Muscle of leg (tissue), 3 donors: ENCODE measurements at regions not wholly inside any gene's neighbourhood (a gene's known extent, or its start where the extent isn't known, plus 50 kb on each side); places are given as distances from the start of the nearest gene placed in this dataset.
A peak's percentile ranks its signal among the peaks of the same experiment; 100 is the strongest.

ENCODE experiments used
- DNase-seq: peaks from one replicate; pipeline ENCODE4 v3.0.0; 2013
- H3K27ac ChIP-seq: one replicate; pipeline ENCODE4 v1.5.1; 2013; ENCODE audit warnings: mild to moderate bottlenecking, low read length, control low read depth
- H3K27me3 ChIP-seq: one replicate; pipeline ENCODE4 v1.6.1; 2013; ENCODE audit warnings: low read length; ENCODE audit not compliant: control insufficient read depth, insufficient read depth
- H3K36me3 ChIP-seq: one replicate; pipeline ENCODE4 v1.6.1; 2013; ENCODE audit warnings: low read length; ENCODE audit not compliant: control insufficient read depth, insufficient read depth
- H3K4me1 ChIP-seq: one replicate; pipeline ENCODE4 v1.6.1; 2013; ENCODE audit warnings: low read length; ENCODE audit not compliant: control insufficient read depth, insufficient read depth
- H3K4me3 ChIP-seq: one replicate; pipeline ENCODE4 v1.5.1; 2013; ENCODE audit warnings: low read length, control low read depth
- H3K9me3 ChIP-seq: replicated peaks from 2 replicates; pipeline ENCODE4 v1.6.1; 2013; ENCODE audit warnings: low read depth, low read length; ENCODE audit not compliant: control insufficient read depth
- WGBS: methylation state at CpG from one replicate; pipeline ENCODE4 v1.1.5; 2013; ENCODE audit warnings: missing lambda C conversion rate; ENCODE audit not compliant: insufficient coverage; 5-methylcytosine and 5-hydroxymethylcytosine counted together

GRCh38 chr17:15091825-15092224 is 173.3 kb downstream of the PMP22 start:
- DNase-seq, result no peak
- H3K27ac ChIP-seq, result no peak overlapping the region
- H3K4me3 ChIP-seq, result no peak overlapping the region
- no CpG with 5 or more reads among the region's 2 CpGs for WGBS
- H3K4me1 ChIP-seq, result peaks cover 4% of the 10 kb centered on the region
- no peaks in the 10 kb centered on the region for H3K27me3 ChIP-seq
- no peaks in the 10 kb centered on the region for H3K36me3 ChIP-seq
- no peaks in the 10 kb centered on the region for H3K9me3 ChIP-seq

- DNase-seq, result no peak
- no peak overlapping the region for H3K27ac ChIP-seq
- no peaks in the 10 kb centered on the region for H3K36me3 ChIP-seq
- H3K4me1 ChIP-seq, result peaks cover 4% of the 10 kb centered on the region
- H3K9me3 ChIP-seq, result no peaks in the 10 kb centered on the region
- H3K4me3 ChIP-seq, result no peak overlapping the region
- no CpG with 5 or more reads among the region's 8 CpGs for WGBS
- no peaks in the 10 kb centered on the region for H3K27me3 ChIP-seq
Measured at GRCh38 chr17:15090533-15090932, 174.6 kb downstream of the PMP22 start.

- peak; percentile 50 for DNase-seq
- Histone ChIP-seq H3K27me3 (no peaks in the 10 kb centered on the region), H3K36me3 (no peaks in the 10 kb centered on the region), H3K4me1 (peaks cover 7% of the 10 kb centered on the region), H3K9me3 (no peaks in the 10 kb centered on the region), H3K27ac (no peak overlapping the region), H3K4me3 (no peak overlapping the region)
- WGBS, result 61% methylated on average over 2 of the region's 3 CpGs
Measured at GRCh38 chr17:15087946-15088345, 177.2 kb downstream of the PMP22 start.

- no peak overlapping the region for H3K27ac ChIP-seq
- H3K4me3 ChIP-seq, result no peak overlapping the region
- H3K36me3 ChIP-seq, result no peaks in the 10 kb centered on the region
- no peaks in the 10 kb centered on the region for H3K9me3 ChIP-seq
- DNase-seq, result peak; percentile 51
- H3K27me3 ChIP-seq, result no peaks in the 10 kb centered on the region
- peaks cover 7% of the 10 kb centered on the region for H3K4me1 ChIP-seq
- 58% methylated on average over 6 of the region's 11 CpGs for WGBS
Measured at GRCh38 chr17:15086776-15087295, 178.3 kb downstream of the PMP22 start.

- Histone ChIP-seq H3K27ac (no peak overlapping the region), H3K36me3 (no peaks in the 10 kb centered on the region), H3K27me3 (no peaks in the 10 kb centered on the region), H3K9me3 (no peaks in the 10 kb centered on the region), H3K4me3 (no peak overlapping the region), H3K4me1 (peaks cover 7% of the 10 kb centered on the region)
- 63% methylated on average over 3 of the region's 6 CpGs for WGBS
- no peak for DNase-seq
Measured at GRCh38 chr17:15085890-15086677, 179.0 kb downstream of the PMP22 start.

GRCh38 chr17:15083225-15083624 is 181.9 kb downstream of the PMP22 start:
- 56% methylated on average over 2 of the region's 5 CpGs for WGBS
- H3K4me3 ChIP-seq, result no peak overlapping the region
- DNase-seq, result peak; percentile 23
- no peaks in the 10 kb centered on the region for H3K36me3 ChIP-seq
- H3K27me3 ChIP-seq, result no peaks in the 10 kb centered on the region
- H3K27ac ChIP-seq, result no peak overlapping the region
- H3K9me3 ChIP-seq, result no peaks in the 10 kb centered on the region
- H3K4me1 ChIP-seq, result peaks cover 7% of the 10 kb centered on the region

GRCh38 chr17:15081008-15081407 is 184.1 kb downstream of the PMP22 start:
- Histone ChIP-seq H3K9me3 (no peaks in the 10 kb centered on the region), H3K4me1 (peaks cover 3% of the 10 kb centered on the region), H3K4me3 (no peak overlapping the region), H3K27ac (no peak overlapping the region), H3K36me3 (no peaks in the 10 kb centered on the region), H3K27me3 (no peaks in the 10 kb centered on the region)
- DNase-seq, result no peak
- 50% methylated on average over 2 of the region's 3 CpGs for WGBS

GRCh38 chr17:15078570-15078969 is 186.6 kb downstream of the PMP22 start:
- peaks cover 3% of the 10 kb centered on the region for H3K4me1 ChIP-seq
- H3K27me3 ChIP-seq, result no peaks in the 10 kb centered on the region
- WGBS, result no CpG with 5 or more reads among the region's 5 CpGs
- DNase-seq, result peak; percentile 52
- H3K9me3 ChIP-seq, result no peaks in the 10 kb centered on the region
- H3K27ac ChIP-seq, result no peak overlapping the region
- no peak overlapping the region for H3K4me3 ChIP-seq
- H3K36me3 ChIP-seq, result no peaks in the 10 kb centered on the region

GRCh38 chr17:15076991-15077663 is 188.0 kb downstream of the PMP22 start:
- no peaks in the 10 kb centered on the region for H3K36me3 ChIP-seq
- H3K4me1 ChIP-seq, result no peaks in the 10 kb centered on the region
- no peak for DNase-seq
- no peaks in the 10 kb centered on the region for H3K9me3 ChIP-seq
- WGBS, result 85% methylated on average over 2 of the region's 6 CpGs
- H3K27me3 ChIP-seq, result no peaks in the 10 kb centered on the region
- H3K4me3 ChIP-seq, result no peak overlapping the region
- no peak overlapping the region for H3K27ac ChIP-seq

- 35% methylated on average over 2 of the region's 4 CpGs for WGBS
- Histone ChIP-seq H3K4me3 (no peak overlapping the region), H3K4me1 (no peaks in the 10 kb centered on the region), H3K27me3 (no peaks in the 10 kb centered on the region), H3K9me3 (no peaks in the 10 kb centered on the region), H3K27ac (no peak overlapping the region), H3K36me3 (no peaks in the 10 kb centered on the region)
- no peak for DNase-seq
Measured at GRCh38 chr17:15051933-15052332, 213.2 kb downstream of the PMP22 start.
